ENCODE measurements at regions not wholly inside any gene's neighbourhood (a gene's known extent, or its start where the extent isn't known, plus 50 kb on each side); places are given as distances from the start of the nearest gene placed in this dataset.

- DNase-seq (ENCODE audit: extremely low spot score), result no peak
- CTCF ChIA-PET, result no interaction called here
These were observed 155.8 kb upstream of the ZFP42 start for GRCh38 chr4:187839765-187840164.

GRCh38 chr4:187840814-187841213 is 154.8 kb upstream of the ZFP42 start:
- ChIA-PET CTCF (no interaction called here), POLR2A (no interaction called here)
- no peak for DNase-seq (ENCODE audit: extremely low spot score)
- TF ChIP-seq BHLHE40 (IDR thresholded peaks at IDR 0.05; ENCODE audit: borderline replicate concordance) (no peak), SUZ12 (IDR thresholded peaks at IDR 0.05) (no peak), ARNT (IDR thresholded peaks at IDR 0.05) (no peak), PKNOX1 (IDR thresholded peaks at IDR 0.05) (no peak), CTBP1 (IDR thresholded peaks at IDR 0.05; ENCODE audit: borderline replicate concordance) (no peak), SP1 (IDR thresholded peaks at IDR 0.05) (no peak), FOXK2 (IDR thresholded peaks at IDR 0.05) (no peak), NFRKB (IDR thresholded peaks at IDR 0.05) (no peak), TARDBP (IDR thresholded peaks at IDR 0.05) (no peak), HDGF (IDR thresholded peaks at IDR 0.05; ENCODE audit: borderline replicate concordance) (no peak), FOXM1 (IDR thresholded peaks at IDR 0.05; ENCODE audit: borderline replicate concordance) (no peak), FOXA1 (IDR thresholded peaks at IDR 0.05) (no peak), ELF4 (IDR thresholded peaks at IDR 0.05) (no peak), LEF1 (IDR thresholded peaks at IDR 0.05; ENCODE audit: borderline replicate concordance) (no peak), L3MBTL2 (conservative IDR thresholded peaks at IDR 0.05) (no peak), ZNF384 (IDR thresholded peaks at IDR 0.05) (no peak)

More at GRCh38 chr4:187839765-187840164, 155.8 kb upstream of the ZFP42 start:
- POLR2A ChIA-PET, result no interaction called here
- TF ChIP-seq HDGF (IDR thresholded peaks at IDR 0.05; ENCODE audit: borderline replicate concordance) (no peak), FOXM1 (IDR thresholded peaks at IDR 0.05; ENCODE audit: borderline replicate concordance) (no peak), CTBP1 (IDR thresholded peaks at IDR 0.05; ENCODE audit: borderline replicate concordance) (no peak), BHLHE40 (IDR thresholded peaks at IDR 0.05; ENCODE audit: borderline replicate concordance) (no peak), SP1 (IDR thresholded peaks at IDR 0.05) (no peak), TARDBP (IDR thresholded peaks at IDR 0.05) (no peak), L3MBTL2 (conservative IDR thresholded peaks at IDR 0.05) (no peak)

GRCh38 chr4:187849556-187850225 is 145.9 kb upstream of the ZFP42 start:
- ChIA-PET POLR2A (no interaction called here), CTCF (no interaction called here)
- DNase-seq (ENCODE audit: extremely low spot score), result no peak
- TF ChIP-seq SUZ12 (IDR thresholded peaks at IDR 0.05), result no peak
- TF ChIP-seq HDGF (IDR thresholded peaks at IDR 0.05; ENCODE audit: borderline replicate concordance), result no peak
- no peak for TF ChIP-seq L3MBTL2 (conservative IDR thresholded peaks at IDR 0.05)
- TF ChIP-seq TARDBP (IDR thresholded peaks at IDR 0.05), result no peak
- TF ChIP-seq FOXA1 (IDR thresholded peaks at IDR 0.05), result no peak
- no peak for TF ChIP-seq PKNOX1 (IDR thresholded peaks at IDR 0.05)
- TF ChIP-seq FOXM1 (IDR thresholded peaks at IDR 0.05; ENCODE audit: borderline replicate concordance), result no peak
- no peak for TF ChIP-seq LEF1 (IDR thresholded peaks at IDR 0.05; ENCODE audit: borderline replicate concordance)
- TF ChIP-seq BHLHE40 (IDR thresholded peaks at IDR 0.05; ENCODE audit: borderline replicate concordance), result no peak
- no peak for TF ChIP-seq ARNT (IDR thresholded peaks at IDR 0.05)
- TF ChIP-seq ELF4 (IDR thresholded peaks at IDR 0.05), result no peak
- TF ChIP-seq NFRKB (IDR thresholded peaks at IDR 0.05), result no peak
- TF ChIP-seq CTBP1 (IDR thresholded peaks at IDR 0.05; ENCODE audit: borderline replicate concordance), result no peak
- no peak for TF ChIP-seq SP1 (IDR thresholded peaks at IDR 0.05)

- POLR2A ChIA-PET, result no interaction called here
- TF ChIP-seq NFRKB (IDR thresholded peaks at IDR 0.05), result no peak
- no peak for TF ChIP-seq SUZ12 (IDR thresholded peaks at IDR 0.05)
- TF ChIP-seq FOXK2 (IDR thresholded peaks at IDR 0.05), result no peak
- no peak for TF ChIP-seq ELF4 (IDR thresholded peaks at IDR 0.05)
- TF ChIP-seq HDGF (IDR thresholded peaks at IDR 0.05; ENCODE audit: borderline replicate concordance), result no peak
- no peak for TF ChIP-seq CTBP1 (IDR thresholded peaks at IDR 0.05; ENCODE audit: borderline replicate concordance)
- TF ChIP-seq L3MBTL2 (conservative IDR thresholded peaks at IDR 0.05), result no peak
- TF ChIP-seq TARDBP (IDR thresholded peaks at IDR 0.05), result no peak
- no peak for TF ChIP-seq BHLHE40 (IDR thresholded peaks at IDR 0.05; ENCODE audit: borderline replicate concordance)
- TF ChIP-seq SP1 (IDR thresholded peaks at IDR 0.05), result no peak
- TF ChIP-seq ZNF384 (IDR thresholded peaks at IDR 0.05), result no peak
- no peak for TF ChIP-seq PKNOX1 (IDR thresholded peaks at IDR 0.05)
- TF ChIP-seq FOXM1 (IDR thresholded peaks at IDR 0.05; ENCODE audit: borderline replicate concordance), result no peak
- no peak for TF ChIP-seq ARNT (IDR thresholded peaks at IDR 0.05)
- no peak for TF ChIP-seq FOXA1 (IDR thresholded peaks at IDR 0.05)
- no peak for TF ChIP-seq LEF1 (IDR thresholded peaks at IDR 0.05; ENCODE audit: borderline replicate concordance)
- no peak for DNase-seq (ENCODE audit: extremely low spot score)
- CTCF ChIA-PET, result no interaction called here
These were observed 129.7 kb upstream of the ZFP42 start for GRCh38 chr4:187865914-187866313.

- POLR2A ChIA-PET, result no interaction called here
These were observed 112.5 kb upstream of the ZFP42 start for GRCh38 chr4:187883049-187883448.

DNA sequence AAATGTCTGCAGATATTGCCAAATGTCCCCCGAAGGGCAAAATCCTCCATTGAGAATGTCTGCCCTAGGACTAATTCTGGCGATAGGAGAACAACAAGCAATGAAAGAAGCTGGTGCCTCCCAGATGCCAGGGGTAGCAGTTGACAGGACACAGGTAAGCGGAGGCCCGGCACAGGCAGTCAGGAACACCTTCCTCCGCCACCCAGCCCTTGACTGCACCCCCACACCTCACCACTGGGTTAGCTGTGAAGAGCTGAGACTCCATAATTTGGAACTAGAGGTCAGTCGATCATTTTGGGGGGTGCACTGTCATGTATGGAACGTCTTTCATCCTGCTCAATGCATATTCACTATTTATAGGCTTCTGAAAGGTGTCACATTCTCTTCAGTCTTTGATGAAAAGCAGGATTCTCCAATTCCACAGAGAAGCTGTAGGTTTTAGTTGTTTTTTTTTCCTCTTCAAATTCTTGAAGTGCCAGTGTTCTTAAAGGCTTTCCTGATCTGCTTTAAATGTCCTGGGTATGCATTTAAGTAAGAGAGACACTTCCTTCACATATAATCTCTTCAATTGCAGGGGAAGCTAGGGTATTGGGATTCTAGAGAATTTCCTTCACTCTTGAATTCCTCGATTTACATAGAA is 111.6 kb upstream of the ZFP42 start:
- ChIA-PET CTCF (no interaction called here), POLR2A (no interaction called here)
- no peak for DNase-seq (ENCODE audit: extremely low spot score)
- no peak for TF ChIP-seq NFRKB (IDR thresholded peaks at IDR 0.05)
- TF ChIP-seq FOXM1 (IDR thresholded peaks at IDR 0.05; ENCODE audit: borderline replicate concordance), result no peak
- no peak for TF ChIP-seq FOXA1 (IDR thresholded peaks at IDR 0.05)
- TF ChIP-seq SP1 (IDR thresholded peaks at IDR 0.05), result no peak
- TF ChIP-seq ARNT (IDR thresholded peaks at IDR 0.05), result no peak
- TF ChIP-seq LEF1 (IDR thresholded peaks at IDR 0.05; ENCODE audit: borderline replicate concordance), result no peak
- TF ChIP-seq PKNOX1 (IDR thresholded peaks at IDR 0.05), result no peak
- no peak for TF ChIP-seq CTBP1 (IDR thresholded peaks at IDR 0.05; ENCODE audit: borderline replicate concordance)
- no peak for TF ChIP-seq HDGF (IDR thresholded peaks at IDR 0.05; ENCODE audit: borderline replicate concordance)
- no peak for TF ChIP-seq FOXK2 (IDR thresholded peaks at IDR 0.05)
- TF ChIP-seq BHLHE40 (IDR thresholded peaks at IDR 0.05; ENCODE audit: borderline replicate concordance), result no peak
- no peak for TF ChIP-seq TARDBP (IDR thresholded peaks at IDR 0.05)
- TF ChIP-seq L3MBTL2 (conservative IDR thresholded peaks at IDR 0.05), result no peak
- TF ChIP-seq ELF4 (IDR thresholded peaks at IDR 0.05), result no peak
- no peak for TF ChIP-seq SUZ12 (IDR thresholded peaks at IDR 0.05)
- TF ChIP-seq ZNF384 (IDR thresholded peaks at IDR 0.05), result no peak

More at GRCh38 chr4:187883049-187883448, 112.5 kb upstream of the ZFP42 start:
- no peak for DNase-seq (ENCODE audit: extremely low spot score)
- TF ChIP-seq SUZ12 (IDR thresholded peaks at IDR 0.05), result no peak
- CTCF ChIA-PET, result no interaction called here
